ENCODE measurements at regions not wholly inside any gene's neighbourhood (a gene's known extent, or its start where the extent isn't known, plus 50 kb on each side); places are given as distances from the start of the nearest gene placed in this dataset.

- Histone ChIP-seq H3K79me2 (replicated peaks; ENCODE audit: insufficient read depth) (no peaks in the 10 kb centered on the region), H3K4me1 (ENCODE audit: insufficient read depth) (no peaks in the 10 kb centered on the region), H3F3A (replicated peaks; ENCODE audit: low read depth) (no peaks in the 10 kb centered on the region), H3K4me3 (no peak overlapping the region), H3K27ac (ENCODE audit: low read depth) (no peak overlapping the region), H3K4me2 (no peak overlapping the region), H2AFZ (no peak overlapping the region), H3K36me3 (ENCODE audit: insufficient read depth) (no peaks in the 10 kb centered on the region), H3K27me3 (ENCODE audit: insufficient read depth) (no peaks in the 10 kb centered on the region), H4K20me1 (replicated peaks; ENCODE audit: insufficient read depth) (no peaks in the 10 kb centered on the region), H3K9me2 (ENCODE audit: insufficient read depth) (peaks cover 11% of the 10 kb centered on the region)
- DNase-seq (ENCODE audit: low spot score) = no peak
- Mint-ChIP-seq H3K27ac (no peak overlapping the region), H3K36me3 (ENCODE audit: low read depth) (no peaks in the 10 kb centered on the region), H3K27me3 (ENCODE audit: insufficient read depth, low read depth, poor library complexity) (peaks cover 3% of the 10 kb centered on the region), H3K4me3 (no peak overlapping the region), H3K9me3 (0 out of 3 replicates have a peak, but pooled peaks cover 4% of the 10 kb centered on the region), H3K4me1 (peaks cover 3% of the 10 kb centered on the region; the same call in 1 of the 3 replicates)
- peak; percentile 26; the same call in 1 of the 3 replicates for ATAC-seq
- TF ChIP-seq POLR2AphosphoS5 (IDR thresholded peaks at IDR 0.05; ENCODE audit: low read depth) (no peak), REST (IDR thresholded peaks at IDR 0.05; ENCODE audit: unreplicated experiment) (peak; percentile 17), CTCF (conservative IDR thresholded peaks at IDR 0.05; ENCODE audit: low read depth in 2 of 2) (no peak), ZNF462 (CRISPR knock-in tag; IDR thresholded peaks at IDR 0.05) (no peak), ZNF331 (CRISPR knock-in tag; IDR thresholded peaks at IDR 0.05; ENCODE audit: low read depth) (no peak), CREB1 (CRISPR knock-in tag; IDR thresholded peaks at IDR 0.05; ENCODE audit: low read depth) (no peak)
These were observed 102.0 kb downstream of the MAFB start for GRCh38 chr20:40587038-40587437.
